ENCODE measurements at regions not wholly inside any gene's neighbourhood (a gene's known extent, or its start where the extent isn't known, plus 50 kb on each side); places are given as distances from the start of the nearest gene placed in this dataset.

- TF ChIP-seq, protein P1, sequence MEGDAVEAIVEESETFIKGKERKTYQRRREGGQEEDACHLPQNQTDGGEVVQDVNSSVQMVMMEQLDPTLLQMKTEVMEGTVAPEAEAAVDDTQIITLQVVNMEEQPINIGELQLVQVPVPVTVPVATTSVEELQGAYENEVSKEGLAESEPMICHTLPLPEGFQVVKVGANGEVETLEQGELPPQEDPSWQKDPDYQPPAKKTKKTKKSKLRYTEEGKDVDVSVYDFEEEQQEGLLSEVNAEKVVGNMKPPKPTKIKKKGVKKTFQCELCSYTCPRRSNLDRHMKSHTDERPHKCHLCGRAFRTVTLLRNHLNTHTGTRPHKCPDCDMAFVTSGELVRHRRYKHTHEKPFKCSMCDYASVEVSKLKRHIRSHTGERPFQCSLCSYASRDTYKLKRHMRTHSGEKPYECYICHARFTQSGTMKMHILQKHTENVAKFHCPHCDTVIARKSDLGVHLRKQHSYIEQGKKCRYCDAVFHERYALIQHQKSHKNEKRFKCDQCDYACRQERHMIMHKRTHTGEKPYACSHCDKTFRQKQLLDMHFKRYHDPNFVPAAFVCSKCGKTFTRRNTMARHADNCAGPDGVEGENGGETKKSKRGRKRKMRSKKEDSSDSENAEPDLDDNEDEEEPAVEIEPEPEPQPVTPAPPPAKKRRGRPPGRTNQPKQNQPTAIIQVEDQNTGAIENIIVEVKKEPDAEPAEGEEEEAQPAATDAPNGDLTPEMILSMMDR (IDR thresholded peaks at IDR 0.05; ENCODE audit: insufficient read depth, low read length), result no peak
- TF ChIP-seq GABPA (IDR thresholded peaks at IDR 0.05; ENCODE audit: low read depth) (no peak), POLR2AphosphoS5 (IDR thresholded peaks at IDR 0.05; ENCODE audit: low read depth) (no peak), SPI1 (IDR thresholded peaks at IDR 0.05; ENCODE audit: borderline replicate concordance, low read depth) (no peak)
- TF ChIP-seq, protein P2, sequence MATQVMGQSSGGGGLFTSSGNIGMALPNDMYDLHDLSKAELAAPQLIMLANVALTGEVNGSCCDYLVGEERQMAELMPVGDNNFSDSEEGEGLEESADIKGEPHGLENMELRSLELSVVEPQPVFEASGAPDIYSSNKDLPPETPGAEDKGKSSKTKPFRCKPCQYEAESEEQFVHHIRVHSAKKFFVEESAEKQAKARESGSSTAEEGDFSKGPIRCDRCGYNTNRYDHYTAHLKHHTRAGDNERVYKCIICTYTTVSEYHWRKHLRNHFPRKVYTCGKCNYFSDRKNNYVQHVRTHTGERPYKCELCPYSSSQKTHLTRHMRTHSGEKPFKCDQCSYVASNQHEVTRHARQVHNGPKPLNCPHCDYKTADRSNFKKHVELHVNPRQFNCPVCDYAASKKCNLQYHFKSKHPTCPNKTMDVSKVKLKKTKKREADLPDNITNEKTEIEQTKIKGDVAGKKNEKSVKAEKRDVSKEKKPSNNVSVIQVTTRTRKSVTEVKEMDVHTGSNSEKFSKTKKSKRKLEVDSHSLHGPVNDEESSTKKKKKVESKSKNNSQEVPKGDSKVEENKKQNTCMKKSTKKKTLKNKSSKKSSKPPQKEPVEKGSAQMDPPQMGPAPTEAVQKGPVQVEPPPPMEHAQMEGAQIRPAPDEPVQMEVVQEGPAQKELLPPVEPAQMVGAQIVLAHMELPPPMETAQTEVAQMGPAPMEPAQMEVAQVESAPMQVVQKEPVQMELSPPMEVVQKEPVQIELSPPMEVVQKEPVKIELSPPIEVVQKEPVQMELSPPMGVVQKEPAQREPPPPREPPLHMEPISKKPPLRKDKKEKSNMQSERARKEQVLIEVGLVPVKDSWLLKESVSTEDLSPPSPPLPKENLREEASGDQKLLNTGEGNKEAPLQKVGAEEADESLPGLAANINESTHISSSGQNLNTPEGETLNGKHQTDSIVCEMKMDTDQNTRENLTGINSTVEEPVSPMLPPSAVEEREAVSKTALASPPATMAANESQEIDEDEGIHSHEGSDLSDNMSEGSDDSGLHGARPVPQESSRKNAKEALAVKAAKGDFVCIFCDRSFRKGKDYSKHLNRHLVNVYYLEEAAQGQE (IDR thresholded peaks at IDR 0.05; ENCODE audit: insufficient replicate concordance, low read depth), result no peak
These were observed 138.3 kb downstream of the MAP3K21 start for GRCh38 chr1:233465745-233466343.
